GM23338 (cell line): ENCODE measurements at regions not wholly inside any gene's neighbourhood (a gene's known extent, or its start where the extent isn't known, plus 50 kb on each side); places are given as distances from the start of the nearest gene placed in this dataset.

ENCODE experiments used
- ATAC-seq: fragments of 200-7000 bp; cut with Tn5 transposase; 3 replicates; pipeline ENCODE4 v1.9.1; 2020
- DNase-seq: peaks from one replicate; pipeline ENCODE4 v3.0.0-alpha.2; 2015; ENCODE audit warnings: low spot score
- H2AFZ ChIP-seq: fragments of 200-600 bp; sonication (generic); 2 replicates; pipeline ENCODE4 v1.8.0; 2016; ENCODE audit warnings: antibody characterized with exemption, mild to moderate bottlenecking, moderate library complexity
- H3F3A ChIP-seq: fragments of 200-600 bp; sonication (generic); replicated peaks from 2 replicates; pipeline ENCODE4 v1.8.0; 2017; ENCODE audit warnings: antibody characterized with exemption, mixed run types, low read depth
- H3K27ac ChIP-seq: fragments of 200-600 bp; sonication (generic); 2 replicates; pipeline ENCODE4 v1.6.1; 2016; ENCODE audit warnings: low read depth
- H3K27me3 ChIP-seq: fragments of 200-600 bp; sonication (generic); 2 replicates; pipeline ENCODE4 v1.8.0; 2016; ENCODE audit warnings: mild to moderate bottlenecking, mixed run types, moderate library complexity; ENCODE audit not compliant: insufficient read depth
- H3K36me3 ChIP-seq: fragments of 200-600 bp; sonication (generic); 2 replicates; pipeline ENCODE4 v1.8.0; 2016; ENCODE audit warnings: mild to moderate bottlenecking; ENCODE audit not compliant: insufficient read depth
- H3K4me1 ChIP-seq: fragments of 200-600 bp; sonication (generic); 2 replicates; pipeline ENCODE4 v1.8.0; 2016; ENCODE audit warnings: mild to moderate bottlenecking, moderate library complexity; ENCODE audit not compliant: insufficient read depth
- H3K4me2 ChIP-seq: fragments of 200-600 bp; sonication (generic); 2 replicates; pipeline ENCODE4 v1.7.1; 2017; ENCODE audit warnings: mixed run types
- H3K4me3 ChIP-seq: fragments of 200-600 bp; sonication (generic); 2 replicates; pipeline ENCODE4 v1.6.1; 2016; ENCODE audit warnings: mixed run types
- H3K79me2 ChIP-seq: fragments of 200-600 bp; sonication (generic); replicated peaks from 2 replicates; pipeline ENCODE4 v1.8.0; 2017; ENCODE audit warnings: mild to moderate bottlenecking; ENCODE audit not compliant: insufficient read depth
- H3K9me2 ChIP-seq: fragments of 200-600 bp; sonication (generic); 2 replicates; pipeline ENCODE4 v1.8.0; 2017; ENCODE audit not compliant: insufficient read depth
- H4K20me1 ChIP-seq: fragments of 200-600 bp; sonication (generic); replicated peaks from 2 replicates; pipeline ENCODE4 v1.8.0; 2017; ENCODE audit warnings: mild to moderate bottlenecking; ENCODE audit not compliant: insufficient read depth
- H3K27ac Mint-ChIP-seq: 2 replicates; pipeline ENCODE4 v1.8.0; 2020; ENCODE audit warnings: inconsistent platforms, mild to moderate bottlenecking, moderate library complexity, mixed read lengths
- H3K27me3 Mint-ChIP-seq: 3 replicates; pipeline ENCODE4 v1.8.0; 2022; ENCODE audit warnings: low read depth, mild to moderate bottlenecking, moderate library complexity, mixed read lengths, inconsistent platforms; ENCODE audit not compliant: insufficient read depth, poor library complexity
- H3K36me3 Mint-ChIP-seq: 3 replicates; pipeline ENCODE4 v1.8.0; 2021; ENCODE audit warnings: low read depth, mild to moderate bottlenecking, inconsistent platforms, moderate library complexity, mixed read lengths
- H3K4me1 Mint-ChIP-seq: 3 replicates; pipeline ENCODE4 v1.8.0; 2020; ENCODE audit warnings: mild to moderate bottlenecking, inconsistent platforms, mixed read lengths
- H3K4me3 Mint-ChIP-seq: 3 replicates; pipeline ENCODE4 v1.8.0; 2021; ENCODE audit warnings: moderate library complexity, mild to moderate bottlenecking, inconsistent platforms, mixed read lengths
- H3K9me3 Mint-ChIP-seq: 3 replicates; pipeline ENCODE4 v1.8.0; 2020; ENCODE audit warnings: moderate library complexity, mild to moderate bottlenecking, inconsistent platforms, mixed read lengths
- CREB1 ChIP-seq: fragments of 250-450 bp; sonication (Bioruptor Pico); IDR thresholded peaks from 2 replicates; pipeline ENCODE4 v1.5.0; 2020; ENCODE audit warnings: low read depth, mild to moderate bottlenecking, moderate library complexity
- EZH2 ChIP-seq: fragments of 200-600 bp; sonication (generic); IDR thresholded peaks from one replicate; pipeline ENCODE4 v1.8.0; 2017; ENCODE audit warnings: antibody characterized with exemption, mild to moderate bottlenecking, low read depth; ENCODE audit not compliant: unreplicated experiment
- EZH2phosphoT487 ChIP-seq: fragments of 200-600 bp; sonication (generic); IDR thresholded peaks from one replicate; pipeline ENCODE4 v1.8.1; 2018; ENCODE audit warnings: antibody characterized with exemption; ENCODE audit not compliant: unreplicated experiment
- JUNB ChIP-seq: IDR thresholded peaks from one replicate; pipeline ENCODE4 v1.6.1; 2016; ENCODE audit warnings: antibody characterized with exemption; ENCODE audit not compliant: unreplicated experiment
- NANOG ChIP-seq: IDR thresholded peaks from 2 replicates; pipeline ENCODE4 v1.6.1; 2016; ENCODE audit warnings: antibody characterized with exemption, borderline replicate concordance
- POLR2AphosphoS5 ChIP-seq: IDR thresholded peaks from 2 replicates; pipeline ENCODE4 v1.6.1; 2016; ENCODE audit warnings: antibody characterized with exemption, low read depth
- STAT1 ChIP-seq: IDR thresholded peaks from one replicate; pipeline ENCODE4 v1.6.1; 2016; ENCODE audit warnings: antibody characterized with exemption; ENCODE audit not compliant: unreplicated experiment
- ZNF114 ChIP-seq: fragments of 250-450 bp; sonication (Bioruptor Pico); IDR thresholded peaks from 2 replicates; pipeline ENCODE4 v1.5.0; 2020; ENCODE audit warnings: mild to moderate bottlenecking, moderate library complexity
- ZNF331 ChIP-seq: fragments of 250-450 bp; sonication (Bioruptor Pico); IDR thresholded peaks from 2 replicates; pipeline ENCODE4 v1.5.0; 2020; ENCODE audit warnings: low read depth, mild to moderate bottlenecking, moderate library complexity
- TF ChIP-seq, protein P1 (sequence below): fragments of 250-450 bp; sonication (Bioruptor Pico); IDR thresholded peaks from 2 replicates; pipeline ENCODE4 v1.5.0; 2020; ENCODE audit warnings: mild to moderate bottlenecking, moderate library complexity
- TF ChIP-seq, protein P2 (sequence below): IDR thresholded peaks from 2 replicates; pipeline ENCODE4 v1.6.1; 2016; ENCODE audit warnings: antibody characterized with exemption
- TF ChIP-seq, protein P3 (sequence below), 2 experiments: fragments of 200-600 bp in 1 of 2; sonication (generic) in 1 of 2; conservative IDR thresholded peaks; 2 replicates each; pipeline versions ENCODE4 v1.5.1 to v1.6.1; 2016 to 2017; ENCODE audit warnings: antibody characterized with exemption in 2 of 2, low read depth in 2 of 2, mild to moderate bottlenecking in 2 of 2, moderate library complexity in 1 of 2
- TF ChIP-seq, protein P4 (sequence below): IDR thresholded peaks from one replicate; pipeline ENCODE4 v1.6.1; 2018; ENCODE audit warnings: antibody characterized with exemption; ENCODE audit not compliant: unreplicated experiment

DNA sequence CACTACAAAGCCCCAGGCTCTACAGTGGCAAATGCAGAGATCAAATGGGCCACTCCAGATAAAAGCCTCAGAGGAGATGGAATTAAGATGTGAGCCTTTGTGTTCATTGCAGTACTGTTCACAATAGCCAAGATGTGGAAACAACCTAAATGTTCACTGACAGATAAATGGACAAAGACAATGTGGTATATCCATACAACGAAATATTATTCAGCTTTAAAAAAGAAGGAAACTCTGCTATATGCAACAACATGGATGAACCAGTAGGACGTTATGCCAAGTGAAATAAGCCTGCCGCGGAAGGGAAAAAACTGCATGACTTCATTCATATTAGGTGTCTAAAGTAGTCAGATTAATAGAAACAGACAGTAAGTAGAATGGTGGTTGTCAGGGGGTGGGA is 170.5 kb upstream of the TBX20 start:
- Mint-ChIP-seq H3K9me3 (peaks cover 30% of the 10 kb centered on the region), H3K4me3 (no peak overlapping the region), H3K27me3 (peaks cover 6% of the 10 kb centered on the region), H3K4me1 (no peaks in the 10 kb centered on the region; the same call in 2 of the 3 replicates), H3K36me3 (peaks cover 17% of the 10 kb centered on the region; the same call in 2 of the 3 replicates), H3K27ac (no peak overlapping the region)
- Histone ChIP-seq H3F3A (no peaks in the 10 kb centered on the region), H4K20me1 (no peaks in the 10 kb centered on the region), H3K4me1 (no peaks in the 10 kb centered on the region), H3K36me3 (no peaks in the 10 kb centered on the region), H3K9me2 (no peaks in the 10 kb centered on the region), H3K27me3 (no peaks in the 10 kb centered on the region; the same call in 1 of the 2 replicates), H2AFZ (no peak overlapping the region), H3K27ac (no peak overlapping the region), H3K79me2 (no peaks in the 10 kb centered on the region), H3K4me2 (no peak overlapping the region), H3K4me3 (no peak overlapping the region)
- DNase-seq (no peak), ATAC-seq (no peak)
- TF ChIP-seq, protein P1, sequence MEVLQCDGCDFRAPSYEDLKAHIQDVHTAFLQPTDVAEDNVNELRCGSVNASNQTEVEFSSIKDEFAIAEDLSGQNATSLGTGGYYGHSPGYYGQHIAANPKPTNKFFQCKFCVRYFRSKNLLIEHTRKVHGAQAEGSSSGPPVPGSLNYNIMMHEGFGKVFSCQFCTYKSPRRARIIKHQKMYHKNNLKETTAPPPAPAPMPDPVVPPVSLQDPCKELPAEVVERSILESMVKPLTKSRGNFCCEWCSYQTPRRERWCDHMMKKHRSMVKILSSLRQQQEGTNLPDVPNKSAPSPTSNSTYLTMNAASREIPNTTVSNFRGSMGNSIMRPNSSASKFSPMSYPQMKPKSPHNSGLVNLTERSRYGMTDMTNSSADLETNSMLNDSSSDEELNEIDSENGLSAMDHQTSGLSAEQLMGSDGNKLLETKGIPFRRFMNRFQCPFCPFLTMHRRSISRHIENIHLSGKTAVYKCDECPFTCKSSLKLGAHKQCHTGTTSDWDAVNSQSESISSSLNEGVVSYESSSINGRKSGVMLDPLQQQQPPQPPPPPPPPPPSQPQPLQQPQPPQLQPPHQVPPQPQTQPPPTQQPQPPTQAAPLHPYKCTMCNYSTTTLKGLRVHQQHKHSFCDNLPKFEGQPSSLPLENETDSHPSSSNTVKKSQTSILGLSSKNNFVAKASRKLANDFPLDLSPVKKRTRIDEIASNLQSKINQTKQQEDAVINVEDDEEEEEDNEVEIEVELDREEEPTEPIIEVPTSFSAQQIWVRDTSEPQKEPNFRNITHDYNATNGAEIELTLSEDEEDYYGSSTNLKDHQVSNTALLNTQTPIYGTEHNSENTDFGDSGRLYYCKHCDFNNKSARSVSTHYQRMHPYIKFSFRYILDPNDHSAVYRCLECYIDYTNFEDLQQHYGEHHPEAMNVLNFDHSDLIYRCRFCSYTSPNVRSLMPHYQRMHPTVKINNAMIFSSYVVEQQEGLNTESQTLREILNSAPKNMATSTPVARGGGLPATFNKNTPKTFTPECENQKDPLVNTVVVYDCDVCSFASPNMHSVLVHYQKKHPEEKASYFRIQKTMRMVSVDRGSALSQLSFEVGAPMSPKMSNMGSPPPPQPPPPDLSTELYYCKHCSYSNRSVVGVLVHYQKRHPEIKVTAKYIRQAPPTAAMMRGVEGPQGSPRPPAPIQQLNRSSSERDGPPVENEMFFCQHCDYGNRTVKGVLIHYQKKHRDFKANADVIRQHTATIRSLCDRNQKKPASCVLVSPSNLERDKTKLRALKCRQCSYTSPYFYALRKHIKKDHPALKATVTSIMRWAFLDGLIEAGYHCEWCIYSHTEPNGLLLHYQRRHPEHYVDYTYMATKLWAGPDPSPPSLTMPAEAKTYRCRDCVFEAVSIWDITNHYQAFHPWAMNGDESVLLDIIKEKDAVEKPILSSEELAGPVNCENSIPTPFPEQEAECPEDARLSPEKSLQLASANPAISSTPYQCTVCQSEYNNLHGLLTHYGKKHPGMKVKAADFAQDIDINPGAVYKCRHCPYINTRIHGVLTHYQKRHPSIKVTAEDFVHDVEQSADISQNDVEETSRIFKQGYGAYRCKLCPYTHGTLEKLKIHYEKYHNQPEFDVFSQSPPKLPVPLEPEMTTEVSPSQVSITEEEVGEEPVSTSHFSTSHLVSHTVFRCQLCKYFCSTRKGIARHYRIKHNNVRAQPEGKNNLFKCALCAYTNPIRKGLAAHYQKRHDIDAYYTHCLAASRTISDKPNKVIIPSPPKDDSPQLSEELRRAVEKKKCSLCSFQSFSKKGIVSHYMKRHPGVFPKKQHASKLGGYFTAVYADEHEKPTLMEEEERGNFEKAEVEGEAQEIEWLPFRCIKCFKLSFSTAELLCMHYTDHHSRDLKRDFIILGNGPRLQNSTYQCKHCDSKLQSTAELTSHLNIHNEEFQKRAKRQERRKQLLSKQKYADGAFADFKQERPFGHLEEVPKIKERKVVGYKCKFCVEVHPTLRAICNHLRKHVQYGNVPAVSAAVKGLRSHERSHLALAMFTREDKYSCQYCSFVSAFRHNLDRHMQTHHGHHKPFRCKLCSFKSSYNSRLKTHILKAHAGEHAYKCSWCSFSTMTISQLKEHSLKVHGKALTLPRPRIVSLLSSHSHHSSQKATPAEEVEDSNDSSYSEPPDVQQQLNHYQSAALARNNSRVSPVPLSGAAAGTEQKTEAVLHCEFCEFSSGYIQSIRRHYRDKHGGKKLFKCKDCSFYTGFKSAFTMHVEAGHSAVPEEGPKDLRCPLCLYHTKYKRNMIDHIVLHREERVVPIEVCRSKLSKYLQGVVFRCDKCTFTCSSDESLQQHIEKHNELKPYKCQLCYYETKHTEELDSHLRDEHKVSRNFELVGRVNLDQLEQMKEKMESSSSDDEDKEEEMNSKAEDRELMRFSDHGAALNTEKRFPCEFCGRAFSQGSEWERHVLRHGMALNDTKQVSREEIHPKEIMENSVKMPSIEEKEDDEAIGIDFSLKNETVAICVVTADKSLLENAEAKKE (CRISPR knock-in tag), result no peak
- no peak for TF ChIP-seq STAT1
- TF ChIP-seq JUNB, result no peak
- TF ChIP-seq, protein P2, sequence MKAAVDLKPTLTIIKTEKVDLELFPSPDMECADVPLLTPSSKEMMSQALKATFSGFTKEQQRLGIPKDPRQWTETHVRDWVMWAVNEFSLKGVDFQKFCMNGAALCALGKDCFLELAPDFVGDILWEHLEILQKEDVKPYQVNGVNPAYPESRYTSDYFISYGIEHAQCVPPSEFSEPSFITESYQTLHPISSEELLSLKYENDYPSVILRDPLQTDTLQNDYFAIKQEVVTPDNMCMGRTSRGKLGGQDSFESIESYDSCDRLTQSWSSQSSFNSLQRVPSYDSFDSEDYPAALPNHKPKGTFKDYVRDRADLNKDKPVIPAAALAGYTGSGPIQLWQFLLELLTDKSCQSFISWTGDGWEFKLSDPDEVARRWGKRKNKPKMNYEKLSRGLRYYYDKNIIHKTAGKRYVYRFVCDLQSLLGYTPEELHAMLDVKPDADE, result no peak
- no peak for TF ChIP-seq CREB1 (CRISPR knock-in tag)
- TF ChIP-seq EZH2phosphoT487, result no peak
- no peak for TF ChIP-seq ZNF114
- TF ChIP-seq ZNF331 (CRISPR knock-in tag), result no peak
- TF ChIP-seq, protein P3, sequence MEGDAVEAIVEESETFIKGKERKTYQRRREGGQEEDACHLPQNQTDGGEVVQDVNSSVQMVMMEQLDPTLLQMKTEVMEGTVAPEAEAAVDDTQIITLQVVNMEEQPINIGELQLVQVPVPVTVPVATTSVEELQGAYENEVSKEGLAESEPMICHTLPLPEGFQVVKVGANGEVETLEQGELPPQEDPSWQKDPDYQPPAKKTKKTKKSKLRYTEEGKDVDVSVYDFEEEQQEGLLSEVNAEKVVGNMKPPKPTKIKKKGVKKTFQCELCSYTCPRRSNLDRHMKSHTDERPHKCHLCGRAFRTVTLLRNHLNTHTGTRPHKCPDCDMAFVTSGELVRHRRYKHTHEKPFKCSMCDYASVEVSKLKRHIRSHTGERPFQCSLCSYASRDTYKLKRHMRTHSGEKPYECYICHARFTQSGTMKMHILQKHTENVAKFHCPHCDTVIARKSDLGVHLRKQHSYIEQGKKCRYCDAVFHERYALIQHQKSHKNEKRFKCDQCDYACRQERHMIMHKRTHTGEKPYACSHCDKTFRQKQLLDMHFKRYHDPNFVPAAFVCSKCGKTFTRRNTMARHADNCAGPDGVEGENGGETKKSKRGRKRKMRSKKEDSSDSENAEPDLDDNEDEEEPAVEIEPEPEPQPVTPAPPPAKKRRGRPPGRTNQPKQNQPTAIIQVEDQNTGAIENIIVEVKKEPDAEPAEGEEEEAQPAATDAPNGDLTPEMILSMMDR (conservative IDR thresholded peaks at IDR 0.05; ENCODE audit: low read depth in 2 of 2), result no peak
- TF ChIP-seq POLR2AphosphoS5, result no peak
- TF ChIP-seq NANOG, result no peak
- TF ChIP-seq, protein P4, sequence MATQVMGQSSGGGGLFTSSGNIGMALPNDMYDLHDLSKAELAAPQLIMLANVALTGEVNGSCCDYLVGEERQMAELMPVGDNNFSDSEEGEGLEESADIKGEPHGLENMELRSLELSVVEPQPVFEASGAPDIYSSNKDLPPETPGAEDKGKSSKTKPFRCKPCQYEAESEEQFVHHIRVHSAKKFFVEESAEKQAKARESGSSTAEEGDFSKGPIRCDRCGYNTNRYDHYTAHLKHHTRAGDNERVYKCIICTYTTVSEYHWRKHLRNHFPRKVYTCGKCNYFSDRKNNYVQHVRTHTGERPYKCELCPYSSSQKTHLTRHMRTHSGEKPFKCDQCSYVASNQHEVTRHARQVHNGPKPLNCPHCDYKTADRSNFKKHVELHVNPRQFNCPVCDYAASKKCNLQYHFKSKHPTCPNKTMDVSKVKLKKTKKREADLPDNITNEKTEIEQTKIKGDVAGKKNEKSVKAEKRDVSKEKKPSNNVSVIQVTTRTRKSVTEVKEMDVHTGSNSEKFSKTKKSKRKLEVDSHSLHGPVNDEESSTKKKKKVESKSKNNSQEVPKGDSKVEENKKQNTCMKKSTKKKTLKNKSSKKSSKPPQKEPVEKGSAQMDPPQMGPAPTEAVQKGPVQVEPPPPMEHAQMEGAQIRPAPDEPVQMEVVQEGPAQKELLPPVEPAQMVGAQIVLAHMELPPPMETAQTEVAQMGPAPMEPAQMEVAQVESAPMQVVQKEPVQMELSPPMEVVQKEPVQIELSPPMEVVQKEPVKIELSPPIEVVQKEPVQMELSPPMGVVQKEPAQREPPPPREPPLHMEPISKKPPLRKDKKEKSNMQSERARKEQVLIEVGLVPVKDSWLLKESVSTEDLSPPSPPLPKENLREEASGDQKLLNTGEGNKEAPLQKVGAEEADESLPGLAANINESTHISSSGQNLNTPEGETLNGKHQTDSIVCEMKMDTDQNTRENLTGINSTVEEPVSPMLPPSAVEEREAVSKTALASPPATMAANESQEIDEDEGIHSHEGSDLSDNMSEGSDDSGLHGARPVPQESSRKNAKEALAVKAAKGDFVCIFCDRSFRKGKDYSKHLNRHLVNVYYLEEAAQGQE, result no peak
- no peak for TF ChIP-seq EZH2
